ENCODE measurements at regions not wholly inside any gene's neighbourhood (a gene's known extent, or its start where the extent isn't known, plus 50 kb on each side); places are given as distances from the start of the nearest gene placed in this dataset.

DNA sequence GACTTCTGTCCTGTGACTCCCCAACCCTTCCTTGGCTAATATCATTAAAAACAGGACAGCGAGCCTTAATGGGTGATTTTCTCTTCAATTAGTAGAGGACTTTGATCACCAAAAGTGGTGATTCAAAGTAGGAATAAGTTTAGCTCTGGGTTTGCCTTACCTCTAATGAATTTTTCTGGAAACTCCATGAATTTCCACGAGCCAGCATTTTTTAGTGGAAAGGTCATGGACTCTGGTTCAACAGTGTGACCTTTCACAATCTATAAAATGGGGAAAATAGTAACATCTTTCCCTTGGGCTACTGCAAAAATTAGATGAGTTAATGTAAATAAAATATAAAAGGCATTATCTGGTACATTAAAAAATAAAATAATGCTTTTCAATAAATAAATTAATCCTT lies 417.8 kb upstream of the NR2F2 start:
- no peak for DNase-seq (ENCODE audit: extremely low read depth in 1 of 2, low read depth in 1 of 2)

DNA sequence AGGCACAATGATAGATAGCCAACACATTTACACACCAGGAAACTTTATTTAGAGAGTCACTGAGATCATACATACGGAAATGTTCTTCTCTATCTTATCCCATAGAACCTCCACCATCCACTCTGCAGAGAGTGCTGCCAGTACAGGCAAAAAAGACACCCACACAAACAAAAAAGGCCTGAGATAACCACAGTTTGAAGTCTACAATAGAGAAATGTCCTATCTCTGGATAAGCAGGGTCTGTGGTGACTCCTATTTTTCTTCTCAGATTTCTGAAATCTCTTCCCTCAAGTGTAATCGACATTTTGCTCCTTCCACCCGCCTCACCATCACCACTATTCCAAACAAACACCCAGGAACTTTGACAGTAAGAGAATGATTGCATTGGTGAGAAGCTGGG lies 413.9 kb upstream of the NR2F2 start:
- DNase-seq (ENCODE audit: extremely low read depth in 1 of 2, low read depth in 1 of 2), result no peak

- DNase-seq (ENCODE audit: extremely low read depth in 1 of 2, low read depth in 1 of 2), result no peak
Measured at GRCh38 chr15:95918525-95918924, 412.0 kb upstream of the NR2F2 start.

GRCh38 chr15:95919460-95919859 lies 411.0 kb upstream of the NR2F2 start:
- DNase-seq (ENCODE audit: extremely low read depth in 1 of 2, low read depth in 1 of 2), result no peak

DNA sequence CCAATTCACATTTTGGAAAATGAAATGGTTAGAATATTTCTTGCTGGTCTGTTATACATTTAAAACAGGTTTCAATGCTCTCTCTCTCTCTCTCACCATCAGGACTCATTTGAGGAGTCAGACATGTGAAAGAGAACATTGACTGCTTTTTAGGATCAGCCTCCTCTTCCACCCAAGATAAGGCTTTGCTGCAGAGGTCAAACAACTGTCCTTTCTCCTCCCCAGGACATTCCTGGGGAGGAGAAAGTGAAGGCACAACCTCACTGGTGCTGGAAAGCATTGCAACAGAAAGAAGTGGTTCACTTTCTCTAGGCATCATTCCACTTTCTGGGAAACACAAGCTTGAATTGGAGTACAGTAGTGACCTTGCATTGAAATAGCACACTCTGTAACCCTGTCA lies 409.1 kb upstream of the NR2F2 start:
- no peak for DNase-seq (ENCODE audit: extremely low read depth in 1 of 2, low read depth in 1 of 2)

GRCh38 chr15:95922431-95922830 lies 408.1 kb upstream of the NR2F2 start:
- no peak for DNase-seq (ENCODE audit: extremely low read depth in 1 of 2, low read depth in 1 of 2)

DNA sequence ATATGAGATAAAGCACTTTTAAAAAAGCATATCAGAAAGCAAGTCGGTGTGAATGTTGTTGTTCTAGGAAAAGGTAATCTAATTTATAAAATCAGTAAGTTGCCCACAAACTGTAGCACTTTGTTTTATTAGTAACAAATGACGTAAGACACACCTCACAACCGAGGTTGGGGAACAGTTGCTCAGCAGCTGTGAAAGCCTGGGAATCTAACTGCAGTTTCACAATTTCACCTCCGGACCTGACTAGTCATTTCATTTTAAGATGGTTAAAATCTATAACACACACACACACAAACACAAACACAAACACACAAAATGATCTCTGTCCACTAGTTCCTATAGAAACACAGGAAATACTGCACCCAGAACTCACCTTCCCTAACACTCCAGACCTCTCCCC lies 406.7 kb upstream of the NR2F2 start:
- no peak for DNase-seq (ENCODE audit: extremely low read depth in 1 of 2, low read depth in 1 of 2)

DNA sequence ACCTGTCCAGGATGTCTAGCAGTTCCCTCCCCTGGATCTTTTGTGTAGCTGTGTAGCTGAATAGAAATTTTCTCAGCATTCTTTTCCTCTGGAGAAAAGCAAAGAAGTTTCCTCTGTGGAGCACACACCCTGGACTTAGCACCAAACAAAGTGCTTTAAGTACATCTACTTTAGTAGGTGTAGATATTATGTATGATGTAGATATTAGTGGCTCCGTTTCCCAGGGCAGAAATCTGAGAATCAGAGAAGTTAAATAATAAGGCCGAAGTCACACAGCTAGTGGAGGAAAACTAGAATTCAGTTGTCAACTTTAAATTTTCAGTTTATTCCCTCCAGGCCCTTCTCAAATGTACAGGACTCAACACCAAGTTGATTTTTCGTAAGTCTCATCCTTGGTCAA lies 401.7 kb upstream of the NR2F2 start:
- DNase-seq (ENCODE audit: extremely low read depth in 1 of 2, low read depth in 1 of 2), result no peak

DNA sequence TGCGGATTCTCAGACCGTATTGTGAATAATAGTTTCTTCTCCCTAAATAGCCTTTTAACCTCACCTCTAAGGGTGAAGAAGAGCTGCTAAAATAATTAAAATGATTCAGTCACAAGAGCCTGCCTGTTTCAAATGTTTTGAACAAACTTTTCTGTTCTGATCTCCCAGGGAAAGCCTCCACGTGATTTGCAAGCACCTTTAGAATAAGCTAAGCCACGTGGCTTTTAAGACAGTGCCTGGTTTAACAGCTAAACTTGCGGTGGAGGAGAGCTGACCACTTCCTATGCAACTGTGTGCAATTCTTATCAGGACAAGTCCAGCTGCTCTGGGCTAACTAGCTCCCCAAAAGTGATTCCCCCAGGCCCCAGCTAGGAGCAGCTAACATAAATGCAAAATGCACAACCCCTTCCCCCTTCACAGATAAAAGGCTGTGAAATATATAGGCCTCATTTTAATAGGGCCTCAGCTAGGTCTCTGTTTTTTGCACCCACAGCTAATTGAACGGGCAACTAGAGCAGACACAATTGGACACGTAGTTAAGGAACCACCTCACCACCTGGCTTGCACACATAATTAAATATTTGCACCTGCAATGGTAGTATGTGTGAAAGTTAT lies 401.2 kb upstream of the NR2F2 start:
- DNase-seq (ENCODE audit: extremely low read depth in 1 of 2, low read depth in 1 of 2), result no peak

DNA sequence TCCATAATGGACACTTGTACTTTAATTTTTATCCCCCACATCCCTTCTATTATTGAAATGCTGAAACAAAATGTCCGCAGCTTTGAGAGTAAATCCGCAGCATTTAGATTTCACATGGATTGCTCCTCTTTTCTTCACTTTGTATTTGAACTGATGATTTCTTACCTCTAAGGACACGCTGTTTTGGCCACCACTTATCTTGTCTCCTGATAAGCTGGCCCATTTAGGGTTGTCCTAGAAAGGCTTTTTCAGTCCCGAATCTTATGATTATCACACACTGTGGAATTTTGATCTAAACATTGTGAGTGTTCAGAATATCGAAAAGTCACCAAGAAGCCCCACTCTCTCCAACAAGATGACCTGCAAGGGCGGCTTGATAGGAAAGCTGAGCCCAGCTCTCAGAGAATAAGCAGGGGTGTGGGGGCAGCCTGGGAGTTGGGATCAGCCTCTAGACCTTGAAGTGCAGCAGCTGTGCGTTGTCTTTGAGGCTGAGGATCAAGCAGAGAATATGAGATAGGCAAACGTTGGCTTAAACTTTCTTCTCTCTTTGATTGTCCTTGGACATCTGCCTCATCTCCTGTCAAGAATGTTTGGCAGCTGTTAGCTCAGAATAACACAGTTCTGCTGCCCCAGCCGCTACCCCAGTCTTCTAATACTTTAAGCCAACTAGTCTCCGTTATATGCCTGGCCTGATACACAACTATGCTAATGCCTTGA lies 399.7 kb upstream of the NR2F2 start:
- no peak for DNase-seq (ENCODE audit: extremely low read depth in 1 of 2, low read depth in 1 of 2)

- DNase-seq (ENCODE audit: extremely low read depth in 1 of 2, low read depth in 1 of 2), result no peak
Measured at GRCh38 chr15:95931619-95932018, 398.9 kb upstream of the NR2F2 start.

DNA sequence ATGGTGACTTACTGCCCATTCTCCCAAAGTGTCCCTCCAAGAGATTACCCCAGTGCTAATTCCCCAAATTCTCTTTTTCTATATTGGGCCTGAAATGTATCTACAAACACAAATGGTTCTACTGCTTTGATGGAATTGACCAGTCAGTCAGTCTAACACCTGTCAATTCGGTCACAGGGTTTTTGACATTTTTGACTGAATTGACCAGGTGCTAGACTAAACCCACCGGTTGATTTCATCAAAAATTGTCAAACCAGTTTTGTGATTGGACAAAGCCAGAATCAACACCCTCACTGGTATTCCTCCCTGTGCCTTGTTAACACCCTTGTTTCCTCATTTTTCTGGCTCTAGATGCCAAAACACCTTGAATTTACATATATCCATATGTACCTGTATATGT lies 398.4 kb upstream of the NR2F2 start:
- no peak for DNase-seq (ENCODE audit: extremely low read depth in 1 of 2, low read depth in 1 of 2)

DNA sequence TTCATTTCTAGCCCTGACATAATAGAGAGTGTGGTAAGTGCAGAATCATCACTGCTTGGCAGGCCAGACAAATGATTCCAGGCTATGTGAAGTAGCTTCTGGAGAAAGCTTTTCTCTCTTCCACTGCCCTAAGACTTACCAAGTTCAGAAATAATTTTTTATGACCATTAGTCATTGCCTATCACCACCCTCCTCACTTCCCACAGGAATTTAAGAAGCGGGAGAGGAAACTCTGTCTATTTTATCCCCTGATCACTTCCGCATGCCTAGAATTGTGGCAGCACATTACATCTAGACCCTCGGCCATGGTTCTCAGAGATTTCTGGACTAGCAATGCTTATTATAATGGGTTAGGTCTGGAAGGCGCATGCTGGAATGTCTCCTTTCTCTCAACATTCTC lies 397.8 kb upstream of the NR2F2 start:
- DNase-seq (ENCODE audit: extremely low read depth in 1 of 2, low read depth in 1 of 2), result no peak

DNA sequence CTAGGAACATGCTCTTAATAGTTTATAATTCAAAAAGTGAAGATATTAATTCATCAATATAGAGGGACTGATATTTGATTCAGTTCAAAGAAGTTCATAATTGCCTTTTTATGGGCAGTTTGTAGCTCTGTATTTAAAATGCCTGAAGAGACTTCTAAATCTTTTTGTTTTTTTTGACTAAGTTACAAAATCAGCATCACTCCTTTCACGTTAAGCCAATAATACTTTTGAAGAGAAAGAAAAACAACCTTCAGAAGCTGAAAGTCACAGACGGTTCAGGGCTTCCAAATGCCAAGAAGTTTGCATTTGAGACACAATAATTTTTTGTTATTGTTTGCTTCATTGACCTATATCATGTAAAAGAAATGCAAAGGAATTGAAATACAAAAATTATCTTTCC lies 394.6 kb upstream of the NR2F2 start:
- DNase-seq (ENCODE audit: extremely low read depth in 1 of 2, low read depth in 1 of 2), result no peak

- DNase-seq (ENCODE audit: extremely low read depth in 1 of 2, low read depth in 1 of 2), result no peak
Measured at GRCh38 chr15:95937128-95937528, 393.4 kb upstream of the NR2F2 start.

- no peak for DNase-seq (ENCODE audit: extremely low read depth in 1 of 2, low read depth in 1 of 2)
Measured at GRCh38 chr15:95940431-95940985, 390.0 kb upstream of the NR2F2 start.

DNA sequence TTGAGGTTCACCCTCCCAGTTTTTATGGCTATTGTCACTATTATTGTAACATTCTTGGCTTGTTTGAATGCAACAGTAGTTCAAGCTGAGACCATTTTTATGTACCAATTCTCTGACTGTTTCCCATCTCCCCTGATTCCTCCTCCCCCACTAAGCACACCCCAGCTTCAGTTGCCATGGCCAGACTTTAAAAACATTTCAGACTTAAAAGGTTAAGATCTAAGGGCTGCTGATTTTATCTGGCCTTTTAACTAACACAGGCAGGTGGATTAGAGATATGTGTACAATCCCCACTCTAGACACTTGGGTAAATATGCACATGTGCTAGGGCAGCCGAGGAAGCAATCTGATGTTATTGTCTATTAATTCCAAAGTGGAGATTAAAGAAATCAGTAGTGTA lies 386.3 kb upstream of the NR2F2 start:
- DNase-seq (ENCODE audit: extremely low read depth in 1 of 2, low read depth in 1 of 2), result no peak

DNA sequence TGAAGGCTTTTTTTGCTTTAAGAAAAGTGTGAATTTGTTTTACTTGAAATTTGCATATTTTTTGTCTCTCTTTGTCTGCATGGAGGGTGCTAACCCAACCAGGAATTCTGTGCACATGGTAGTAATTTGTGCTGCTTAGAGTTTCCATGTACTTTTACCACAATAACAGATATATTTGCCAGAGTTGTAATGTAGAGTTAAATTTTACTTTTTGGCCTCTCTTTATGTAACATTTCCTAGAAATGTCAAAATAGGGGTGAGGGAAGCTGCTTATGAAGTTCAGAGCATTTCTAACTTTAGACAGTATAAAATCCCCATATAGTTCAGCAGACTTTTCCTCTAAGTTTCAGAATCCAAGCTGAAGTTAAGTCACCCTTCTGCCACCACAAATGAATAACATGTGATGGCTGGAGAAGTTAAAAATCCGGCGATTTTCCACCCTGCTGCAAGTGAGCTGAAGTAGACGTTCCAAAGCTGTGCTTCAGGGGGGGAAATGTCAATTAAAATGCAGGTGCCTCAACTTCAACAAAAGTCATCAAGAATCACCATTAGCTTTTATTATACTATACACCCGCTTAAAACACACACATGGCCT lies 385.7 kb upstream of the NR2F2 start:
- no peak for DNase-seq (ENCODE audit: extremely low read depth in 1 of 2, low read depth in 1 of 2)

DNA sequence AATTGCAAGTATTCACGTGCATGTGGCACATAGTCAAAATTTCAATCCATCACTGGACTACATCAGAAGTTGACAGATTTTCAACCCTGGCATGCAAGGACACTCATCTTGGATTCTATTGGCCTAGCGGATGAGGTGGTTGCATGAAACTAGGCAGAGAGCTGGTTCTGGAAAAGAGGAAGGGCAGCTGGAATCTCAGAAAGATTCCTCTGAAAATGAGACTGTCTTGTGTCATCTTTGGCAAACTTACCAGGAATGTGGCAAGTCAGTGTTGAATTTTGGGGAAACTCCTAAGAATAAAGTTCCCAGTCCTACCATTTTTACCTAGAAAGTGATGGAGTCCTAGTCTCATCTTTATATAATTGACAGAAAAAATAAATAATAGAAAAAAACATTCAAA lies 384.3 kb upstream of the NR2F2 start:
- DNase-seq (ENCODE audit: extremely low read depth in 1 of 2, low read depth in 1 of 2), result no peak

DNA sequence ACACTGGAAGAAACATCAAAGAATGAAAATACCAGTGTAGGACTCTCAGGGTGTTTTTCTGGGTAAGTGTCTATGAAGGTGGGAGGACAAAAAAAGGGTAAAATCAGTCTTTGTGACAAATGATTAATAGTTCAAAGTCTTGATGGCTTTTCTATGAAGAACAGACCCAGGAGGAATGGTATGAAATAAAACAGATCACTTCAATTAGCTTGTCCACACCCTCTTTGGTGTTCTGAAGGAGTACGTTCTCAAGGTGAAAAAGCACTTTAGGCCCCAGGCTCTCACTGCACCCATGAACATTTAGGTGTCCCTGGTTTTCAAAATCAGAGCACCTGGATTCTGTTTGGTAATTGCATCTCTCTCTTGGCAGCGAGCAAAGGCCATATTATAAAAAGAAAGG lies 383.6 kb upstream of the NR2F2 start:
- no peak for DNase-seq (ENCODE audit: extremely low read depth in 1 of 2, low read depth in 1 of 2)

DNA sequence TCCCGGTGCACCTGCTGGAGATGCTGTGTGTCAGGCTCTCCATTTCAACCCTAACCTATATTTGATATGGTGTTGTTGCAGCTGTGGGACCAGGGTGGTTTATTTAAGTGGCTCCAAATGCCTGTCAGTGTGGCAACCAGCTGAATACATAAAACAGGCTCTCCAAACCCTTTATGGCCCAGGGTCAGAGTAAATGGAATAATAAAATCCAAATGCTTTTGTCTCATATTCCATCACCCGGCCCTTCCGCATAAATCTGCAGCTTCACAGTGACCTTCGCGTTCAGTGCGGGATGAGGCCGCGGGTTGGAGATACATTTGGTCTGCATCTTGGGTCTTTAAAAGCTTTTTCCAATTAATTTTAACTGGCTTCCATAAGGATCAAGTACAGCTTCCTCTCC lies 382.1 kb upstream of the NR2F2 start:
- DNase-seq (ENCODE audit: extremely low read depth in 1 of 2, low read depth in 1 of 2), result no peak

GRCh38 chr15:95953032-95953431 lies 377.5 kb upstream of the NR2F2 start:
- no peak for DNase-seq (ENCODE audit: extremely low read depth in 1 of 2, low read depth in 1 of 2)

All from activated CD8-positive, alpha-beta memory T cell treated with anti-CD3 and anti-CD28 coated beads for 1 hour (primary cell).